HG02642 (cell line): ENCODE measurements at regions not wholly inside any gene's neighbourhood (a gene's known extent, or its start where the extent isn't known, plus 50 kb on each side); places are given as distances from the start of the nearest gene placed in this dataset.

Experiments used
- ATAC-seq: cut with Tn5 transposase; IDR thresholded peaks from one replicate; pipeline ENCODE4 v1.9.1; 2021; ENCODE audit warnings: mild to moderate bottlenecking; ENCODE audit not compliant: unreplicated experiment, poor library complexity

- ATAC-seq = no peak
These were observed 273.6 kb downstream of the LRFN2 start for GRCh38 chr6:40313582-40313981.

GRCh38 chr6:40312213-40313015 is 274.8 kb downstream of the LRFN2 start:
- ATAC-seq = no peak

GRCh38 chr6:40308533-40309306 is 278.4 kb downstream of the LRFN2 start:
- ATAC-seq = no peak

- ATAC-seq = no peak
These were observed 279.5 kb downstream of the LRFN2 start for GRCh38 chr6:40307712-40308111.

- ATAC-seq = no peak
These were observed 284.2 kb downstream of the LRFN2 start for GRCh38 chr6:40302856-40303454.

GRCh38 chr6:40299681-40300080 is 287.5 kb downstream of the LRFN2 start:
- ATAC-seq = no peak

GRCh38 chr6:40298207-40298606 is 289.0 kb downstream of the LRFN2 start:
- ATAC-seq = no peak

GRCh38 chr6:40295251-40295950 is 291.8 kb downstream of the LRFN2 start:
- no peak for ATAC-seq

- no peak for ATAC-seq
These were observed 293.5 kb downstream of the LRFN2 start for GRCh38 chr6:40293460-40294185.

GRCh38 chr6:40293060-40293459 is 294.1 kb downstream of the LRFN2 start:
- no peak for ATAC-seq

- ATAC-seq = no peak
These were observed 296.3 kb downstream of the LRFN2 start for GRCh38 chr6:40290816-40291215.

- ATAC-seq = no peak
These were observed 298.2 kb downstream of the LRFN2 start for GRCh38 chr6:40288919-40289318.

GRCh38 chr6:40287296-40287850 is 299.8 kb downstream of the LRFN2 start:
- ATAC-seq = no peak

- no peak for ATAC-seq
These were observed 300.4 kb downstream of the LRFN2 start for GRCh38 chr6:40286721-40287120.

GRCh38 chr6:40285996-40286395 is 301.2 kb downstream of the LRFN2 start:
- no peak for ATAC-seq

- no peak for ATAC-seq
These were observed 301.6 kb downstream of the LRFN2 start for GRCh38 chr6:40285535-40285934.

GRCh38 chr6:40282986-40283385 is 304.2 kb downstream of the LRFN2 start:
- ATAC-seq = no peak

GRCh38 chr6:40281402-40281801 is 305.8 kb downstream of the LRFN2 start:
- ATAC-seq = no peak

- ATAC-seq = no peak
These were observed 306.9 kb downstream of the LRFN2 start for GRCh38 chr6:40280231-40280630.

- ATAC-seq = no peak
These were observed 311.0 kb downstream of the LRFN2 start for GRCh38 chr6:40276141-40276540.
